Spleen (tissue), 7 donors: ENCODE measurements at regions not wholly inside any gene's neighbourhood (a gene's known extent, or its start where the extent isn't known, plus 50 kb on each side); places are given as distances from the start of the nearest gene placed in this dataset.

Experiments used
- CTCF ChIP-seq, 11 experiments: fragments of 200-600 bp in 7 of 11; fragments of 450-650 bp in 4 of 11; sonication (generic) in 4 of 11; IDR thresholded peaks in 8 of 11; conservative IDR thresholded peaks in 3 of 11; 1 replicate in 7 of 11; 2 replicates in 4 of 11; pipeline versions ENCODE4 v1.4.0 to v1.8.0; 2016 to 2021; ENCODE audit warnings: antibody characterized with exemption in 11 of 11, inconsistent platforms in 4 of 11, mild to moderate bottlenecking in 1 of 11
- POLR2AphosphoS5 ChIP-seq, 3 donors: sonication (generic); formaldehyde crosslinking; IDR thresholded peaks; one replicate each; pipeline ENCODE4 v1.5.1; 2017; ENCODE audit warnings: antibody characterized with exemption in 3 of 3
- donor health status: DM: no; HTN: no; CAD: no; lungs with moderate emphysema.
- donor health status: DM: no; HTN: no; CAD: no.
- donor health status: DM: no; HTN: no; CAD: no.

- TF ChIP-seq CTCF (IDR thresholded peaks at IDR 0.05 in 8 of 11, conservative IDR thresholded peaks at IDR 0.05 in 3 of 11) (no peak), POLR2AphosphoS5 (IDR thresholded peaks at IDR 0.05) (no peak)
Observed at GRCh38 chr13:21850013-21851006, 179.4 kb downstream of the FGF9 start.
